Spleen (tissue), 11 donors: ENCODE measurements at regions not wholly inside any gene's neighbourhood (a gene's known extent, or its start where the extent isn't known, plus 50 kb on each side); places are given as distances from the start of the nearest gene placed in this dataset.
A peak's percentile ranks its signal among the peaks of the same experiment; 100 is the strongest.

Experiments used
- DNase-seq: peaks from one replicate; pipeline ENCODE4 v3.0.0-alpha.2; 2020
- H3K27ac ChIP-seq, 8 donors: fragments of 200-600 bp; sonication (generic) in 7 of 8; 1 replicate in 4 of 8; 2 replicates in 4 of 8; pipeline versions ENCODE4 v1.5.0 to v1.8.0; 2016 to 2021; ENCODE audit warnings: inconsistent platforms in 4 of 8, mild to moderate bottlenecking in 4 of 8, moderate library complexity in 1 of 8
- H3K27me3 ChIP-seq, 7 donors: fragments of 200-600 bp; sonication (generic) in 6 of 7; replicated peaks in 1 of 7; 1 replicate in 4 of 7; 2 replicates in 3 of 7; pipeline versions ENCODE4 v1.5.0 to v1.8.0; 2016 to 2021; ENCODE audit warnings: inconsistent platforms in 3 of 7, mild to moderate bottlenecking in 1 of 7
- H3K36me3 ChIP-seq, 6 donors: fragments of 200-600 bp; sonication (generic) in 5 of 6; 1 replicate in 4 of 6; 2 replicates in 2 of 6; pipeline versions ENCODE4 v1.5.0 to v1.8.0; 2016 to 2021; ENCODE audit warnings: inconsistent platforms in 2 of 6
- H3K4me1 ChIP-seq, 6 donors: fragments of 200-600 bp; sonication (generic) in 5 of 6; 1 replicate in 3 of 6; 2 replicates in 3 of 6; pipeline versions ENCODE4 v1.5.0 to v1.8.0; 2016 to 2021; ENCODE audit warnings: inconsistent platforms in 3 of 6
- H3K4me3 ChIP-seq, 8 donors: fragments of 200-600 bp; sonication (generic) in 7 of 8; 1 replicate in 4 of 8; 2 replicates in 4 of 8; pipeline versions ENCODE4 v1.5.0 to v1.8.0; 2016 to 2021; ENCODE audit warnings: inconsistent platforms in 4 of 8, mild to moderate bottlenecking in 4 of 8, moderate library complexity in 2 of 8
- H3K9me3 ChIP-seq, 8 donors: fragments of 200-600 bp; sonication (generic) in 7 of 8; 1 replicate in 4 of 8; 2 replicates in 4 of 8; pipeline versions ENCODE4 v1.5.0 to v1.8.0; 2016 to 2021; ENCODE audit warnings: inconsistent platforms in 4 of 8
- CTCF ChIP-seq, 11 experiments: fragments of 200-600 bp in 7 of 11; fragments of 450-650 bp in 4 of 11; sonication (generic) in 4 of 11; IDR thresholded peaks in 8 of 11; conservative IDR thresholded peaks in 3 of 11; 1 replicate in 7 of 11; 2 replicates in 4 of 11; pipeline versions ENCODE4 v1.4.0 to v1.8.0; 2016 to 2021; ENCODE audit warnings: antibody characterized with exemption in 11 of 11, inconsistent platforms in 4 of 11, mild to moderate bottlenecking in 1 of 11
- POLR2A ChIP-seq, 3 donors: fragments of 450-650 bp; IDR thresholded peaks; one replicate each; pipeline ENCODE4 v1.5.1; 2017; ENCODE audit warnings: antibody characterized with exemption in 3 of 3, mild to moderate bottlenecking in 1 of 3
- POLR2AphosphoS5 ChIP-seq, 3 donors: sonication (generic); formaldehyde crosslinking; IDR thresholded peaks; one replicate each; pipeline ENCODE4 v1.5.1; 2017; ENCODE audit warnings: antibody characterized with exemption in 3 of 3
- WGBS, 5 donors: extraction: QIAGEN DNeasy Blood & Tissue Kit in 3 of 5; methylation state at CpG; one replicate each; pipeline versions ENCODE4 v1.1.5 to v1.1.7; 2013 to 2018; 5-methylcytosine and 5-hydroxymethylcytosine counted together
- intact Hi-C: fragments of 100-400 bp; cut with DNase I; formaldehyde crosslinking; loops from one replicate; pipeline ENCODE4 v1.15.0; 2023; ENCODE audit warnings: low total_unique reads
- donor health status: healthy with polysubstance abuse.
- donor health status: DM: no; HTN: no; CAD: no; lungs with moderate emphysema.
- donor health status: DM: no; HTN: no; CAD: no.
- donor health status: Bipolar disorder and iron deficiency.
- donor health status: healthy.
- donor health status: DM: no; HTN: no; CAD: no.
- donor health status: DM: yes; HTN: yes; CAD: no.

GRCh38 chr17:72434581-72434980, 313.8 kb downstream of the SOX9 start:
- no peak for TF ChIP-seq POLR2A (IDR thresholded peaks at IDR 0.05)
- no peak for TF ChIP-seq CTCF (IDR thresholded peaks at IDR 0.05 in 8 of 11, conservative IDR thresholded peaks at IDR 0.05 in 3 of 11)
- TF ChIP-seq POLR2AphosphoS5 (IDR thresholded peaks at IDR 0.05), result no peak

GRCh38 chr17:72434991-72435618, 314.3 kb downstream of the SOX9 start:
- Histone ChIP-seq H3K4me1 (no peaks in the 10 kb centered on the region), H3K36me3 (no peaks in the 10 kb centered on the region), H3K27ac (no peak overlapping the region), H3K4me3 (no peak overlapping the region), H3K27me3 (peaks cover 0 to 19% (median 0%) of the 10 kb centered on the region in 7 donors), H3K9me3 (peaks cover 0 to 10% (median 0%) of the 10 kb centered on the region in 8 donors)
- DNase-seq, result peak; percentile 20
- intact Hi-C loops, result no loop called here
- TF ChIP-seq POLR2AphosphoS5 (IDR thresholded peaks at IDR 0.05), result no peak
- TF ChIP-seq POLR2A (IDR thresholded peaks at IDR 0.05), result no peak
- TF ChIP-seq CTCF (IDR thresholded peaks at IDR 0.05 in 8 of 11, conservative IDR thresholded peaks at IDR 0.05 in 3 of 11), result no peak
- 79 to 91% (median 88%) methylated on average over 8 to 9 of the region's 9 CpGs for WGBS, 5 donors

More at GRCh38 chr17:72434581-72434980, 313.8 kb downstream of the SOX9 start:
- intact Hi-C loops, result no loop called here
- H3K4me1 ChIP-seq, result no peaks in the 10 kb centered on the region
- H3K27me3 ChIP-seq, result peaks cover 0 to 16% (median 0%) of the 10 kb centered on the region in 7 donors
- H3K27ac ChIP-seq, result no peak overlapping the region
- DNase-seq, result no peak
- no peaks in the 10 kb centered on the region for H3K36me3 ChIP-seq
- H3K9me3 ChIP-seq, result peaks cover 0 to 5% (median 0%) of the 10 kb centered on the region in 8 donors
- no peak overlapping the region for H3K4me3 ChIP-seq

DNA sequence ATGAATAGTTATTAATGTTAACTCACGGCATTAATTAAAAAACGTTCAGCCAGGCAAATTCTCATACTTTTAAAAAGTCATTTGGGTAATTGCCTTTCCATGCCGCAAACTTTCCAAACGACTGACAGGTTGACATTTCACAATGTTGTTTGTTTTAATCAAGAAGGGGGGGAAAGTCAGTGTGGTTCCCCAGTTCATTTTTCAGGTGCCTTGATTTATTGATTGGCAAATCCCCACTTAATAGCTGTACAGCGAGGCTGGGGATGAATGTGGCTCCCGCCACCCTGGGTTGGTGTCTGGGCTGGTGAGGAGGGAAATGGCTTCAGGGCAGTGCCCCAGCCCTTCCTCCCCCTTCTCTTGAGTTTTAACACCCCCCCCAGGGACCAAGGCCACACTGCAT, 318.0 kb downstream of the SOX9 start:
- 82 to 92% (median 86%) methylated on average over 6 of the region's 6 CpGs for WGBS, 5 donors
- Histone ChIP-seq H3K27me3 (peaks cover 0 to 4% (median 0%) of the 10 kb centered on the region in 7 donors), H3K4me3 (no peak overlapping the region), H3K36me3 (no peaks in the 10 kb centered on the region), H3K9me3 (peaks cover 0 to 10% (median 0%) of the 10 kb centered on the region in 8 donors), H3K4me1 (no peaks in the 10 kb centered on the region), H3K27ac (no peak overlapping the region)
- TF ChIP-seq POLR2AphosphoS5 (IDR thresholded peaks at IDR 0.05) (no peak), POLR2A (IDR thresholded peaks at IDR 0.05) (no peak), CTCF (IDR thresholded peaks at IDR 0.05 in 8 of 11, conservative IDR thresholded peaks at IDR 0.05 in 3 of 11) (no peak)
- peak; percentile 21 for DNase-seq
- intact Hi-C loops, result no loop called here

DNA sequence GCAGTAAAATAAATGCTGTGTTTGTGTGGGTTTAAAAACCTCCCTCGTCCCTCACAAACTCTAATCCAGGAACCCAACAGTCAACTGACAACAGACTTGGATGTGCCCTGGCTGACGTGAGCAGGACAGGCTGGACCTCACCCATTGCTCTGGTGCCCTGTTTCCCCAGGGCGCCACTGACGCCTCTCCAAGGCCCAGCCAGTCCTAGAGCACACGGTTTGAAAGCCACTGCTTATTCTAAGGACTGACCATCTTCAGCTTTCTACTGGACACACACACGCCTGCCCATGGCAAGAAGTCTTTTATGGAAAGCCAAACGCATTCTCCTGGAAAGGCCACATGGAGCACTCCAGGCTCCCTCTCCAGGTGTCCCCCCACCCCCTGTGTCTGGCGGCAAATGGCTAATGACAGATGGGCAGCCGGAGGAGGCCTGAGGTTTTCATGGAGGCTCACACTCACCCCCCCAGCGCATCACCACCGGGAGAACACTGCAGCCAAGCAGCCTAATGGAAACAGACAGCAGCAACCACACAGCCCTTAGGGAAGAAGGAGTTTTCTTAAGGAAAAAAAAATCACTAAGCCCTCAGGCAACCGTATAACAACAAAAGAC, 319.2 kb downstream of the SOX9 start:
- Histone ChIP-seq H3K27me3 (peaks cover 0 to 4% (median 0%) of the 10 kb centered on the region in 7 donors), H3K27ac (no peak overlapping the region), H3K36me3 (no peaks in the 10 kb centered on the region), H3K9me3 (peaks cover 0 to 10% (median 0%) of the 10 kb centered on the region in 8 donors), H3K4me3 (no peak overlapping the region), H3K4me1 (no peaks in the 10 kb centered on the region)
- intact Hi-C loops, result no loop called here
- DNase-seq, result peak; percentile 15
- WGBS, 5 donors, result 71 to 81% (median 76%) methylated on average over 8 to 12 of the region's 12 CpGs
- TF ChIP-seq CTCF (IDR thresholded peaks at IDR 0.05 in 8 of 11, conservative IDR thresholded peaks at IDR 0.05 in 3 of 11) (no peak), POLR2AphosphoS5 (IDR thresholded peaks at IDR 0.05) (no peak), POLR2A (IDR thresholded peaks at IDR 0.05) (no peak)
